ENCODE measurements at regions not wholly inside any gene's neighbourhood (a gene's known extent, or its start where the extent isn't known, plus 50 kb on each side); places are given as distances from the start of the nearest gene placed in this dataset.
"Not testable (repeated sequence)": the region's sequence is repeated elsewhere in the genome, so short reads cannot be mapped to it uniquely, and the experiment has no call there.

GRCh38 chr3:164365242-164365641 is 713.1 kb downstream of the SI start:
- no peak for TF ChIP-seq CTCF (conservative IDR thresholded peaks at IDR 0.05; ENCODE audit: low read length)
- no peak for DNase-seq (ENCODE audit: low read depth)
- H3K4me3 ChIP-seq (ENCODE audit: low read length) = no peak overlapping the region

GRCh38 chr3:164364111-164364510 is 714.2 kb downstream of the SI start:
- no peak for DNase-seq (ENCODE audit: low read depth)
- no peak for TF ChIP-seq CTCF (conservative IDR thresholded peaks at IDR 0.05; ENCODE audit: low read length)
- no peak overlapping the region for H3K4me3 ChIP-seq (ENCODE audit: low read length)

GRCh38 chr3:164360738-164361406 is 717.4 kb downstream of the SI start:
- DNase-seq (ENCODE audit: low read depth) = no peak
- TF ChIP-seq CTCF (conservative IDR thresholded peaks at IDR 0.05; ENCODE audit: low read length) = no peak
- no peak overlapping the region for H3K4me3 ChIP-seq (ENCODE audit: low read length)

GRCh38 chr3:164360078-164360578 is 718.2 kb downstream of the SI start:
- DNase-seq (ENCODE audit: low read depth) = no peak
- H3K4me3 ChIP-seq (ENCODE audit: low read length) = no peak overlapping the region
- TF ChIP-seq CTCF (conservative IDR thresholded peaks at IDR 0.05; ENCODE audit: low read length) = no peak

GRCh38 chr3:164352991-164353390 is 725.3 kb downstream of the SI start:
- no peak for DNase-seq (ENCODE audit: low read depth)
- TF ChIP-seq CTCF (conservative IDR thresholded peaks at IDR 0.05; ENCODE audit: low read length) = no peak

GRCh38 chr3:164351131-164351530 is 727.2 kb downstream of the SI start:
- DNase-seq (ENCODE audit: low read depth) = peak; percentile 24
- TF ChIP-seq CTCF (conservative IDR thresholded peaks at IDR 0.05; ENCODE audit: low read length) = no peak
- H3K4me3 ChIP-seq (ENCODE audit: low read length) = no peak overlapping the region

More at GRCh38 chr3:164352991-164353390, 725.3 kb downstream of the SI start:
- no peak overlapping the region for H3K4me3 ChIP-seq (ENCODE audit: low read length)

GRCh38 chr3:164342206-164342605 is 736.1 kb downstream of the SI start:
- not testable (repeated sequence) for H3K4me3 ChIP-seq (ENCODE audit: low read length); DNase-seq (ENCODE audit: low read depth)
